IMR-90 (cell line): ENCODE measurements at regions not wholly inside any gene's neighbourhood (a gene's known extent, or its start where the extent isn't known, plus 50 kb on each side); places are given as distances from the start of the nearest gene placed in this dataset.

ENCODE experiments used
- ATAC-seq: fragments of 200-7000 bp; cut with Tn5 transposase; 2 replicates; pipeline ENCODE4 v1.9.1; 2020; ENCODE audit warnings: low read depth, mild to moderate bottlenecking, moderate library complexity
- BruUV-seq: library from RNA; stranded (reverse); fragments of 400-500 nt; replicated peaks from 2 replicates; lab custom pipeline; 2021; lab: Mats Ljungman, UMichigan
- CTCF ChIA-PET: fragments of 300-600 bp; formaldehyde crosslinking; extraction: SDS; loops from one replicate; lab custom pipeline; 2021; ENCODE audit warnings: antibody characterized with exemption; lab: Yijun Ruan, JAX
- POLR2A ChIA-PET: fragments of 300-600 bp; sonication (Branson Sonifier 250); formaldehyde crosslinking; loops from one replicate; lab custom pipeline; 2022; ENCODE audit warnings: antibody characterized with exemption; ENCODE audit not compliant: unreplicated experiment; lab: Charles Lee
- DNase-seq: peaks from one replicate; pipeline ENCODE4 v3.0.0; 2013
- H2AFZ ChIP-seq: replicated peaks from 2 replicates; pipeline ENCODE3; 2013; ENCODE audit warnings: low read length, mild to moderate bottlenecking; ENCODE audit not compliant: poor library complexity
- H2AK5ac ChIP-seq: 2 replicates; pipeline ENCODE4 v1.6.1; 2013; ENCODE audit warnings: low read depth, low read length, inconsistent platforms
- H2AK9ac ChIP-seq: replicated peaks from 2 replicates; pipeline ENCODE3; 2013; ENCODE audit warnings: mild to moderate bottlenecking, low read depth, low read length, moderate library complexity; ENCODE audit not compliant: poor library complexity
- H2BK120ac ChIP-seq: 2 replicates; pipeline ENCODE4 v1.6.1; 2013; ENCODE audit warnings: low read depth, low read length, inconsistent platforms
- H2BK15ac ChIP-seq: 3 replicates; pipeline ENCODE4 v1.6.1; 2013; ENCODE audit warnings: low read depth, low read length, inconsistent platforms
- H2BK20ac ChIP-seq: 2 replicates; pipeline ENCODE4 v1.6.1; 2013; ENCODE audit warnings: low read depth, mild to moderate bottlenecking, inconsistent platforms, low read length, moderate library complexity
- H2BK5ac ChIP-seq: 2 replicates; pipeline ENCODE4 v1.6.1; 2013; ENCODE audit warnings: mild to moderate bottlenecking, low read depth, low read length, inconsistent platforms; ENCODE audit not compliant: poor library complexity, severe bottlenecking
- H3K14ac ChIP-seq: replicated peaks from 2 replicates; pipeline ENCODE4 v1.6.1; 2013; ENCODE audit warnings: low read depth, low read length, inconsistent platforms
- H3K18ac ChIP-seq: 2 replicates; pipeline ENCODE4 v1.6.1; 2013; ENCODE audit warnings: low read depth, low read length, control low read depth
- H3K23ac ChIP-seq: 2 replicates; pipeline ENCODE4 v1.6.1; 2013; ENCODE audit warnings: low read depth, low read length, inconsistent platforms
- H3K27ac ChIP-seq: 2 replicates; pipeline ENCODE4 v1.5.1; 2013; ENCODE audit warnings: mild to moderate bottlenecking, control low read depth, low read length; ENCODE audit not compliant: insufficient read depth
- H3K27me3 ChIP-seq: 2 replicates; pipeline ENCODE4 v1.6.1; 2013; ENCODE audit warnings: low read length; ENCODE audit not compliant: control insufficient read depth, insufficient read depth
- H3K36me3 ChIP-seq: 2 replicates; pipeline ENCODE4 v1.6.1; 2013; ENCODE audit warnings: low read length, mixed read lengths; ENCODE audit not compliant: control insufficient read depth, insufficient read depth
- H3K4ac ChIP-seq: 2 replicates; pipeline ENCODE4 v1.6.1; 2013; ENCODE audit warnings: low read depth, low read length, inconsistent platforms
- H3K4me1 ChIP-seq: 2 replicates; pipeline ENCODE4 v1.6.1; 2013; ENCODE audit warnings: low read length, mixed read lengths; ENCODE audit not compliant: control insufficient read depth, insufficient read depth
- H3K4me2 ChIP-seq: 2 replicates; pipeline ENCODE4 v1.6.1; 2013; ENCODE audit warnings: low read depth, mild to moderate bottlenecking, control low read depth, low read length, moderate library complexity
- H3K4me3 ChIP-seq: 2 replicates; pipeline ENCODE4 v1.5.1; 2013; ENCODE audit warnings: low read depth, mild to moderate bottlenecking, control low read depth, low read length, moderate library complexity; ENCODE audit not compliant: insufficient read depth
- H3K56ac ChIP-seq: 2 replicates; pipeline ENCODE4 v1.6.1; 2013; ENCODE audit warnings: low read length, inconsistent platforms; ENCODE audit not compliant: insufficient read depth; ENCODE audit errors: extremely low read depth
- H3K79me1 ChIP-seq, 2 experiments: 2 replicates each; pipeline ENCODE4 v1.6.1; 2013; ENCODE audit warnings: low read length in 2 of 2, inconsistent platforms in 1 of 2, low read depth in 1 of 2
- H3K9ac ChIP-seq: 2 replicates; pipeline ENCODE4 v1.6.1; 2013; ENCODE audit warnings: low read depth, low read length, control low read depth
- H3K9me1 ChIP-seq: 2 replicates; pipeline ENCODE4 v1.6.1; 2013; ENCODE audit warnings: low read length, inconsistent platforms; ENCODE audit not compliant: insufficient read depth
- H3K9me3 ChIP-seq: 2 replicates; pipeline ENCODE4 v1.6.1; 2013; ENCODE audit warnings: low read length; ENCODE audit not compliant: control insufficient read depth, insufficient read depth
- H4K20me1 ChIP-seq: 2 replicates; pipeline ENCODE4 v1.6.1; 2013; ENCODE audit warnings: low read length, inconsistent platforms; ENCODE audit not compliant: insufficient read depth
- H4K5ac ChIP-seq: 2 replicates; pipeline ENCODE4 v1.6.1; 2013; ENCODE audit warnings: mild to moderate bottlenecking, low read depth, low read length, control low read depth
- H4K8ac ChIP-seq, 2 experiments: 2 replicates each; pipeline ENCODE4 v1.6.1; 2013; ENCODE audit warnings: low read depth in 2 of 2, low read length in 2 of 2, control low read depth in 1 of 2, inconsistent platforms in 1 of 2
- H4K91ac ChIP-seq: 2 replicates; pipeline ENCODE4 v1.6.1; 2013; ENCODE audit warnings: low read depth, low read length, inconsistent platforms; ENCODE audit not compliant: insufficient read depth
- MAFK ChIP-seq: IDR thresholded peaks from 2 replicates; pipeline ENCODE4 v1.6.1; 2012; ENCODE audit warnings: low read depth, low read length, improper control_type of control experiment
- RFX5 ChIP-seq: IDR thresholded peaks from 2 replicates; pipeline ENCODE4 v1.8.0; 2012; ENCODE audit warnings: low read depth, mild to moderate bottlenecking, low read length, moderate library complexity
- WGBS, 2 experiments: methylation state at CpG; one replicate each; pipeline versions ENCODE4 v1.1.5 to v1.1.7; 2013; ENCODE audit warnings: missing lambda C conversion rate in 2 of 2; ENCODE audit not compliant: insufficient read length in 1 of 2; ENCODE audit errors: extremely low coverage in 2 of 2; 5-methylcytosine and 5-hydroxymethylcytosine counted together
- dilution Hi-C: fragments of 300-500 bp; cut with HindIII; formaldehyde crosslinking; loops from one replicate; pipeline ENCODE4 v1.14.3; 2018; ENCODE audit warnings: low sequenced_read_pairs; ENCODE audit not compliant: unreplicated experiment
- in situ Hi-C: fragments of 300-500 bp; cut with MboI; formaldehyde crosslinking; loops from 3 replicates; pipeline ENCODE4 v1.14.3; 2019; ENCODE audit warnings: low sequenced_read_pairs, inconsistent platforms, mixed read lengths
- intact Hi-C: fragments of 100-400 bp; cut with micrococcal nuclease; formaldehyde crosslinking; loops from 2 replicates; pipeline ENCODE4 v1.10.0; 2022

GRCh38 chr11:115961159-115962003, 457.2 kb upstream of the CADM1 start:
- no peaks in the 10 kb centered on the region for H4K20me1 ChIP-seq
- H3K9me1 ChIP-seq = no peaks in the 10 kb centered on the region
- no peak overlapping the region for H2AK5ac ChIP-seq
- intact Hi-C loops = no loop called here
- H4K5ac ChIP-seq = no peak overlapping the region
- H3K4me3 ChIP-seq = no peak overlapping the region
- H3K4me1 ChIP-seq = peaks cover 2% of the 10 kb centered on the region; the same call in 1 of the 2 replicates
- no peak overlapping the region for H3K9ac ChIP-seq
- H3K4me2 ChIP-seq = no peak overlapping the region
- H3K36me3 ChIP-seq = no peaks in the 10 kb centered on the region
- no peak overlapping the region for H3K27ac ChIP-seq
- ChIA-PET CTCF (no interaction called here), POLR2A (no interaction called here)
- H2BK5ac ChIP-seq = no peak overlapping the region
- no peaks in the 10 kb centered on the region for H3K79me1 ChIP-seq
- in situ Hi-C loops = no loop called here
- H3K4ac ChIP-seq = no peak overlapping the region
- ATAC-seq = no peak
- no peaks in the 10 kb centered on the region; the same call in 1 of the 2 replicates for H3K27me3 ChIP-seq
- TF ChIP-seq RFX5 (no peak), MAFK (peak; percentile 76)
- no TSS peak for BruUV-seq
- H2BK20ac ChIP-seq = no peak overlapping the region
- H2BK15ac ChIP-seq = no peak overlapping the region
- H3K14ac ChIP-seq = no peak overlapping the region
- no peak overlapping the region for H4K91ac ChIP-seq
- H3K56ac ChIP-seq = no peak overlapping the region
- WGBS, 2 experiments = 40% methylated on average over 1 of the region's 11 CpGs; no CpG with 5 or more reads in 1 of the 2 experiments
- no peak overlapping the region for H2BK120ac ChIP-seq
- no peaks in the 10 kb centered on the region for H3K9me3 ChIP-seq
- no peak for DNase-seq
- H4K8ac ChIP-seq = no peak overlapping the region
- H2AFZ ChIP-seq = no peak overlapping the region
- H3K18ac ChIP-seq = no peak overlapping the region
- no peak overlapping the region for H2AK9ac ChIP-seq
- H3K23ac ChIP-seq = no peak overlapping the region
- dilution Hi-C loops = no loop called here
